C4-2B (cell line): ENCODE measurements at regions not wholly inside any gene's neighbourhood (a gene's known extent, or its start where the extent isn't known, plus 50 kb on each side); places are given as distances from the start of the nearest gene placed in this dataset.

ENCODE experiments used
- ZFX ChIP-seq: fragments of 450-650 bp; IDR thresholded peaks from 2 replicates; pipeline ENCODE4 v1.6.1; 2017
- TF ChIP-seq, protein P1 (sequence below): fragments of 450-650 bp; conservative IDR thresholded peaks from 2 replicates; pipeline ENCODE4 v1.5.1; 2017; ENCODE audit warnings: mild to moderate bottlenecking

DNA sequence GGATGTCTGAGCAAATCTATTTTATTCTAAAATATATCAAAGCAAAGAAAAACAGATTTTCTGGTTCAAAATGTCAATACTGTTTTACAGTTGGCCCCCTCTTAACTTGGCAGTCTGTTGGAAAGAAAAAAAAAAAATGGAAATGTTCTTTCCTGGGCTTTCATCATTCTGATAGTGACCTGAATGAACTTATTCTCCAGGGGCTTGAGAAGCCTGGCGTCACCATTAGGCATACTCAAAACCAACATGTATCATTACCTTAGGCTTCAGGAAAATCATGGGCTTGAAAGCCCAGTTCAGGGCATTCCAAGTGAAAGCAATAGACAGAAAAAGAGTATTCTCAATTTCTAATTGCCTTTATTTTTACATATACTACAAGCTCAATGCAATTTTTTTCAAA lies 283.7 kb upstream of the PUM3 start:
- TF ChIP-seq, protein P1, sequence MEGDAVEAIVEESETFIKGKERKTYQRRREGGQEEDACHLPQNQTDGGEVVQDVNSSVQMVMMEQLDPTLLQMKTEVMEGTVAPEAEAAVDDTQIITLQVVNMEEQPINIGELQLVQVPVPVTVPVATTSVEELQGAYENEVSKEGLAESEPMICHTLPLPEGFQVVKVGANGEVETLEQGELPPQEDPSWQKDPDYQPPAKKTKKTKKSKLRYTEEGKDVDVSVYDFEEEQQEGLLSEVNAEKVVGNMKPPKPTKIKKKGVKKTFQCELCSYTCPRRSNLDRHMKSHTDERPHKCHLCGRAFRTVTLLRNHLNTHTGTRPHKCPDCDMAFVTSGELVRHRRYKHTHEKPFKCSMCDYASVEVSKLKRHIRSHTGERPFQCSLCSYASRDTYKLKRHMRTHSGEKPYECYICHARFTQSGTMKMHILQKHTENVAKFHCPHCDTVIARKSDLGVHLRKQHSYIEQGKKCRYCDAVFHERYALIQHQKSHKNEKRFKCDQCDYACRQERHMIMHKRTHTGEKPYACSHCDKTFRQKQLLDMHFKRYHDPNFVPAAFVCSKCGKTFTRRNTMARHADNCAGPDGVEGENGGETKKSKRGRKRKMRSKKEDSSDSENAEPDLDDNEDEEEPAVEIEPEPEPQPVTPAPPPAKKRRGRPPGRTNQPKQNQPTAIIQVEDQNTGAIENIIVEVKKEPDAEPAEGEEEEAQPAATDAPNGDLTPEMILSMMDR = no peak
- TF ChIP-seq ZFX = no peak
